GM12878 (cell line): ENCODE measurements at regions not wholly inside any gene's neighbourhood (a gene's known extent, or its start where the extent isn't known, plus 50 kb on each side); places are given as distances from the start of the nearest gene placed in this dataset.

ENCODE experiments used
- ATAC-seq: fragments of 200-7000 bp; cut with Tn5 transposase; 3 replicates; pipeline ENCODE4 v1.9.1; 2020; ENCODE audit warnings: mild to moderate bottlenecking, moderate library complexity
- BruUV-seq: library from RNA; stranded (reverse); fragments of 400-500 nt; replicated peaks from 2 replicates; lab custom pipeline; 2021; lab: Mats Ljungman, UMichigan
- CTCF ChIA-PET: fragments of 300-600 bp; sonication (Branson Sonifier 250); formaldehyde crosslinking; extraction: SDS; loops from one replicate; lab custom pipeline; 2021; ENCODE audit warnings: inconsistent platforms; lab: Yijun Ruan, JAX
- POLR2A ChIA-PET: fragments of 350-600 bp; formaldehyde crosslinking; extraction: SDS; loops from one replicate; lab custom pipeline; 2021; ENCODE audit warnings: inconsistent platforms; lab: Charles Lee
- RAD21 ChIA-PET: fragments of 300-600 bp; sonication (Branson Sonifier 250); formaldehyde crosslinking; loops from one replicate; lab custom pipeline; 2023; ENCODE audit warnings: antibody characterized with exemption; ENCODE audit not compliant: unreplicated experiment; lab: Charles Lee
- SMC1A ChIA-PET: fragments of 300-600 bp; sonication (Branson Sonifier 250); formaldehyde crosslinking; loops from one replicate; lab custom pipeline; 2023; ENCODE audit not compliant: unreplicated experiment, uncharacterized antibody; lab: Charles Lee
- DNase-seq: peaks from one replicate; pipeline ENCODE4 v3.0.0-alpha.2; 2011; ENCODE audit warnings: low read depth, low spot score
- FAIRE-seq: peaks from 3 replicates; lab custom pipeline; 2011; peaks lifted over from hg19 to GRCh38; lab: Jason Lieb, UNC
- H2AFZ ChIP-seq: 2 replicates; pipeline ENCODE4 v1.6.0; 2011; ENCODE audit warnings: low read depth, low read length, control low read depth; ENCODE audit not compliant: control insufficient read depth
- H3K27ac ChIP-seq: 2 replicates; pipeline ENCODE4 v1.5.1; 2011; ENCODE audit warnings: control low read depth; ENCODE audit not compliant: control insufficient read depth, insufficient read depth
- H3K27me3 ChIP-seq, 2 experiments: replicated peaks in 1 of 2; 2 replicates each; pipeline versions ENCODE4 v1.6.0 to v1.6.1; 2011; ENCODE audit warnings: low read length in 1 of 2; ENCODE audit not compliant: control insufficient read depth in 2 of 2, insufficient read depth in 2 of 2
- H3K36me3 ChIP-seq, 2 experiments: 2 replicates each; pipeline ENCODE4 v1.5.1; 2011; ENCODE audit warnings: low read length in 1 of 2; ENCODE audit not compliant: control insufficient read depth in 2 of 2, insufficient read depth in 2 of 2
- H3K4me1 ChIP-seq: 2 replicates; pipeline ENCODE4 v1.6.1; 2011; ENCODE audit warnings: mild to moderate bottlenecking, low read length, moderate library complexity, mixed read lengths; ENCODE audit not compliant: control insufficient read depth, insufficient read depth
- H3K4me2 ChIP-seq: 2 replicates; pipeline ENCODE4 v1.6.0; 2011; ENCODE audit warnings: control low read depth; ENCODE audit not compliant: control insufficient read depth, insufficient read depth
- H3K4me3 ChIP-seq: fragments of 200-600 bp; sonication (generic); 2 replicates; pipeline ENCODE4 v1.5.1; 2016
- H3K79me2 ChIP-seq: 2 replicates; pipeline ENCODE4 v1.6.0; 2011; ENCODE audit warnings: low read length; ENCODE audit not compliant: control insufficient read depth, insufficient read depth
- H3K9ac ChIP-seq: 2 replicates; pipeline ENCODE4 v1.8.0; 2011; ENCODE audit warnings: low read length, control low read depth, mixed read lengths; ENCODE audit not compliant: control insufficient read depth, insufficient read depth
- H3K9me3 ChIP-seq: replicated peaks from 3 replicates; pipeline ENCODE4 v1.5.1; 2011; ENCODE audit warnings: mild to moderate bottlenecking, low read length; ENCODE audit not compliant: control insufficient read depth, insufficient read depth
- H4K20me1 ChIP-seq: 2 replicates; pipeline ENCODE4 v1.6.0; 2011; ENCODE audit not compliant: control insufficient read depth, insufficient read depth
- BCL11A ChIP-seq: IDR thresholded peaks from 2 replicates; pipeline ENCODE4 v1.6.1; 2011; ENCODE audit warnings: low read depth, low read length
- CBX3 ChIP-seq: fragments of 200-600 bp; sonication (generic); IDR thresholded peaks from 2 replicates; pipeline ENCODE4 v1.6.1; 2016; ENCODE audit warnings: low read depth, borderline replicate concordance
- DPF2 ChIP-seq: fragments of 450-650 bp; IDR thresholded peaks from 2 replicates; pipeline ENCODE4 v1.6.1; 2017; ENCODE audit warnings: mild to moderate bottlenecking
- E4F1 ChIP-seq: fragments of 450-650 bp; IDR thresholded peaks from 2 replicates; pipeline ENCODE4 v1.6.1; 2018; ENCODE audit warnings: borderline replicate concordance, mild to moderate bottlenecking; ENCODE audit not compliant: partially characterized antibody
- FOXK2 ChIP-seq: fragments of 450-650 bp; IDR thresholded peaks from 2 replicates; pipeline ENCODE4 v1.6.1; 2017; ENCODE audit warnings: mild to moderate bottlenecking, moderate library complexity
- FOXM1 ChIP-seq: IDR thresholded peaks from 2 replicates; pipeline ENCODE4 v1.6.1; 2012; ENCODE audit warnings: low read depth, mild to moderate bottlenecking, inconsistent platforms, low read length, moderate library complexity
- HCFC1 ChIP-seq: fragments of 150-350 bp; IDR thresholded peaks from 2 replicates; pipeline ENCODE4 v1.6.1; 2014; ENCODE audit warnings: low read length
- IKZF2 ChIP-seq, 2 experiments: fragments of 450-650 bp; IDR thresholded peaks; 2 replicates each; pipeline ENCODE4 v1.6.1; 2017; ENCODE audit warnings: mild to moderate bottlenecking in 2 of 2, moderate library complexity in 2 of 2
- IRF4 ChIP-seq: IDR thresholded peaks from 2 replicates; pipeline ENCODE4 v1.6.1; 2011; ENCODE audit warnings: low read depth, low read length
- LARP7 ChIP-seq: fragments of 450-650 bp; IDR thresholded peaks from 2 replicates; pipeline ENCODE4 v1.6.1; 2017; ENCODE audit warnings: mild to moderate bottlenecking
- MYB ChIP-seq: fragments of 150-350 bp; IDR thresholded peaks from 2 replicates; pipeline ENCODE4 v1.6.1; 2014; ENCODE audit warnings: mild to moderate bottlenecking, low read depth, low read length, borderline replicate concordance
- NFXL1 ChIP-seq: fragments of 450-650 bp; IDR thresholded peaks from 2 replicates; pipeline ENCODE4 v1.6.1; 2017; ENCODE audit warnings: antibody characterized with exemption, mild to moderate bottlenecking, borderline replicate concordance
- NFYB ChIP-seq: IDR thresholded peaks from 2 replicates; pipeline ENCODE4 v1.6.1; 2011; ENCODE audit warnings: low read depth, mild to moderate bottlenecking, low read length, improper control_type of control experiment, moderate library complexity; ENCODE audit not compliant: insufficient read depth
- POLR2AphosphoS2 ChIP-seq: IDR thresholded peaks from 2 replicates; pipeline ENCODE4 v1.6.1; 2011; ENCODE audit warnings: low read depth, mild to moderate bottlenecking, low read length, improper control_type of control experiment, moderate library complexity
- RB1 ChIP-seq: fragments of 450-650 bp; formaldehyde crosslinking; IDR thresholded peaks from 2 replicates; pipeline ENCODE4 v1.6.1; 2017; ENCODE audit warnings: mild to moderate bottlenecking, borderline replicate concordance
- SUZ12 ChIP-seq: fragments of 200-600 bp; sonication (generic); IDR thresholded peaks from one replicate; pipeline ENCODE4 v1.6.1; 2018; ENCODE audit warnings: antibody characterized with exemption, mild to moderate bottlenecking; ENCODE audit not compliant: unreplicated experiment
- ZZZ3 ChIP-seq: IDR thresholded peaks from 2 replicates; pipeline ENCODE4 v1.6.1; 2011; ENCODE audit warnings: low read depth; ENCODE audit not compliant: control insufficient read depth, insufficient read length
- WGBS: methylation state at CpG from one replicate; pipeline ENCODE4 v1.1.6; 2016; ENCODE audit warnings: low lambda C conversion rate; ENCODE audit not compliant: insufficient replicate concordance, insufficient coverage; ENCODE audit errors: missing lambda C conversion rate; 5-methylcytosine and 5-hydroxymethylcytosine counted together
- in situ Hi-C: fragments of 300-500 bp; cut with MboI; formaldehyde crosslinking; loops from 9 replicates; pipeline ENCODE4 v1.14.3; 2018; ENCODE audit warnings: mixed read lengths
- intact Hi-C: fragments of 100-400 bp; cut with micrococcal nuclease; formaldehyde crosslinking; loops from one replicate; pipeline ENCODE4 v1.14.2; 2022; ENCODE audit not compliant: unreplicated experiment
- TF ChIP-seq, protein P1 (sequence below): fragments of 450-650 bp; IDR thresholded peaks from 2 replicates; pipeline ENCODE4 v1.6.1; 2017; ENCODE audit warnings: borderline replicate concordance

- intact Hi-C loops: no loop called here
- H3K27ac ChIP-seq: no peak overlapping the region
- POLR2A ChIA-PET: no interaction called here
- no peak overlapping the region for H3K9ac ChIP-seq
- ATAC-seq (no peak), FAIRE-seq (no peak), DNase-seq (no peak)
- CTCF ChIA-PET: interaction anchor here (0.6 kb wide), 1 partner anchor 974 kb away, joined by 3 read pairs; no protein-coding TSS in a partner anchor
- H3K4me2 ChIP-seq: no peak overlapping the region
- no peak overlapping the region for H3K4me3 ChIP-seq
- no peaks in the 10 kb centered on the region for H3K4me1 ChIP-seq
- WGBS: 56% methylated on average over 1 of the region's 1 CpG
- no peaks in the 10 kb centered on the region for H3K27me3 ChIP-seq
- no peaks in the 10 kb centered on the region for H4K20me1 ChIP-seq
- H3K36me3 ChIP-seq: no peaks in the 10 kb centered on the region
- TF ChIP-seq NFXL1 (no peak), IKZF2 (IDR thresholded peaks at IDR 0.05) (no peak), RB1 (no peak), BCL11A (no peak)
- no peak overlapping the region for H2AFZ ChIP-seq
- RAD21 ChIA-PET: no interaction called here
- no TSS peak for BruUV-seq
- SMC1A ChIA-PET: no interaction called here
- H3K9me3 ChIP-seq: no peaks in the 10 kb centered on the region
- in situ Hi-C loops: no loop called here
- H3K79me2 ChIP-seq: no peaks in the 10 kb centered on the region
Measured at GRCh38 chr12:60279221-60279620, 683.4 kb downstream of the SLC16A7 start.

- intact Hi-C loops (no loop called here), in situ Hi-C loops (no loop called here)
- no TSS peak for BruUV-seq
- Histone ChIP-seq H3K79me2 (no peaks in the 10 kb centered on the region), H4K20me1 (no peaks in the 10 kb centered on the region), H3K27ac (no peak overlapping the region), H3K9ac (no peak overlapping the region), H3K27me3 (no peaks in the 10 kb centered on the region), H2AFZ (no peak overlapping the region), H3K36me3 (no peaks in the 10 kb centered on the region), H3K4me3 (no peak overlapping the region), H3K9me3 (no peaks in the 10 kb centered on the region), H3K4me2 (no peak overlapping the region), H3K4me1 (no peaks in the 10 kb centered on the region)
- ChIA-PET RAD21 (no interaction called here), POLR2A (no interaction called here), CTCF (no interaction called here), SMC1A (no interaction called here)
- no peak for DNase-seq
- FAIRE-seq: no peak
- no peak for ATAC-seq
- 6% methylated on average over 8 of the region's 8 CpGs for WGBS
- TF ChIP-seq ZZZ3 (no peak), FOXM1 (no peak), DPF2 (no peak), E4F1 (no peak), IKZF2 (IDR thresholded peaks at IDR 0.05) (no peak), IRF4 (no peak), SUZ12 (no peak), MYB (no peak), CBX3 (no peak), HCFC1 (no peak), POLR2AphosphoS2 (no peak), LARP7 (no peak), NFYB (no peak), FOXK2 (no peak)
- TF ChIP-seq, protein P1, sequence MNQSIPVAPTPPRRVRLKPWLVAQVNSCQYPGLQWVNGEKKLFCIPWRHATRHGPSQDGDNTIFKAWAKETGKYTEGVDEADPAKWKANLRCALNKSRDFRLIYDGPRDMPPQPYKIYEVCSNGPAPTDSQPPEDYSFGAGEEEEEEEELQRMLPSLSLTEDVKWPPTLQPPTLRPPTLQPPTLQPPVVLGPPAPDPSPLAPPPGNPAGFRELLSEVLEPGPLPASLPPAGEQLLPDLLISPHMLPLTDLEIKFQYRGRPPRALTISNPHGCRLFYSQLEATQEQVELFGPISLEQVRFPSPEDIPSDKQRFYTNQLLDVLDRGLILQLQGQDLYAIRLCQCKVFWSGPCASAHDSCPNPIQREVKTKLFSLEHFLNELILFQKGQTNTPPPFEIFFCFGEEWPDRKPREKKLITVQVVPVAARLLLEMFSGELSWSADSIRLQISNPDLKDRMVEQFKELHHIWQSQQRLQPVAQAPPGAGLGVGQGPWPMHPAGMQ: no peak
Measured at GRCh38 chr12:60281522-60281921, 685.7 kb downstream of the SLC16A7 start.
